B cell (primary cell): ENCODE measurements at regions not wholly inside any gene's neighbourhood (a gene's known extent, or its start where the extent isn't known, plus 50 kb on each side); places are given as distances from the start of the nearest gene placed in this dataset.

Source experiments
- ATAC-seq: fragments of 200-7000 bp; cut with Tn5 transposase; one replicate; pipeline ENCODE4 v1.10.0; 2021; ENCODE audit warnings: low read depth, mild to moderate bottlenecking, moderate number of reproducible peaks, moderate library complexity
- CTCF ChIA-PET: fragments of 350-600 bp; sonication (Branson Sonifier 250); formaldehyde crosslinking; loops from one replicate; lab custom pipeline; 2021; ENCODE audit warnings: antibody characterized with exemption, inconsistent platforms; lab: Charles Lee
- POLR2A ChIA-PET: fragments of 350-600 bp; sonication (Branson Sonifier 250); formaldehyde crosslinking; loops from one replicate; lab custom pipeline; 2021; ENCODE audit warnings: antibody characterized with exemption; lab: Charles Lee
- DNase-seq: peaks from one replicate; pipeline ENCODE4 v3.0.0; 2013
- H2AFZ ChIP-seq: 2 replicates; pipeline ENCODE4 v1.6.1; 2012; ENCODE audit warnings: mild to moderate bottlenecking, low read depth, low read length; ENCODE audit not compliant: insufficient read depth, poor library complexity, severe bottlenecking
- H3K27ac ChIP-seq, 2 donors: 1 replicate in 1 of 2; 2 replicates in 1 of 2; pipeline ENCODE4 v1.5.1; 2012 to 2013; ENCODE audit warnings: low read length in 2 of 2, mild to moderate bottlenecking in 2 of 2, moderate library complexity in 1 of 2
- H3K27me3 ChIP-seq, 4 experiments: fragments of 200-600 bp in 1 of 4; sonication (generic) in 1 of 4; replicated peaks in 1 of 4; 1 replicate in 2 of 4; 2 replicates in 2 of 4; pipeline versions ENCODE4 v1.6.1 to v1.7.0; 2013 to 2016; ENCODE audit warnings: low read length in 3 of 4, mild to moderate bottlenecking in 2 of 4, mixed read lengths in 1 of 4, moderate library complexity in 1 of 4; ENCODE audit not compliant: insufficient read depth in 4 of 4, control insufficient read depth in 3 of 4; ENCODE audit errors: control extremely low read depth in 1 of 4
- H3K36me3 ChIP-seq, 2 experiments: replicated peaks in 1 of 2; 1 replicate in 1 of 2; 2 replicates in 1 of 2; pipeline versions ENCODE4 v1.6.1 to v1.7.1; 2013; ENCODE audit warnings: low read length in 1 of 2; ENCODE audit not compliant: insufficient read depth in 2 of 2, control insufficient read depth in 1 of 2; ENCODE audit errors: control extremely low read depth in 1 of 2, extremely low read depth in 1 of 2
- H3K4me1 ChIP-seq, 2 donors: fragments of 200-600 bp in 1 of 2; sonication (generic) in 1 of 2; 1 replicate in 1 of 2; 2 replicates in 1 of 2; pipeline versions ENCODE4 v1.5.1 to v1.6.1; 2013 to 2017; ENCODE audit warnings: low read length in 2 of 2; ENCODE audit not compliant: control insufficient read depth in 2 of 2, insufficient read depth in 2 of 2
- H3K4me2 ChIP-seq: replicated peaks from 2 replicates; pipeline ENCODE3; 2012; ENCODE audit warnings: mild to moderate bottlenecking, low read depth, low read length; ENCODE audit not compliant: poor library complexity, severe bottlenecking
- H3K4me3 ChIP-seq, 5 experiments: fragments of 200-600 bp in 1 of 5; sonication (generic) in 1 of 5; 1 replicate in 3 of 5; 2 replicates in 2 of 5; pipeline versions ENCODE4 v1.5.1 to v1.7.0; 2011 to 2016; ENCODE audit warnings: low read length in 4 of 5, mild to moderate bottlenecking in 4 of 5, low read depth in 2 of 5, control low read depth in 1 of 5, moderate library complexity in 1 of 5; ENCODE audit not compliant: insufficient read depth in 1 of 5; ENCODE audit errors: control extremely low read depth in 1 of 5, extremely low read depth in 1 of 5
- H3K79me2 ChIP-seq: fragments of 200-600 bp; sonication (generic); one replicate; pipeline ENCODE4 v1.6.0; 2016; ENCODE audit warnings: low read length; ENCODE audit not compliant: control insufficient read depth, insufficient read depth
- H3K9ac ChIP-seq: fragments of 200-600 bp; sonication (generic); 2 replicates; pipeline ENCODE4 v1.6.1; 2017; ENCODE audit warnings: mild to moderate bottlenecking, low read length, moderate library complexity
- H3K9me3 ChIP-seq, 3 donors: one replicate each; pipeline versions ENCODE4 v1.6.1 to v1.7.1; 2013; ENCODE audit warnings: low read length in 2 of 3; ENCODE audit not compliant: control insufficient read depth in 2 of 3, insufficient read depth in 1 of 3; ENCODE audit errors: control extremely low read depth in 1 of 3
- H4K20me1 ChIP-seq: 2 replicates; pipeline ENCODE4 v1.6.0; 2012; ENCODE audit warnings: mild to moderate bottlenecking, low read length; ENCODE audit not compliant: insufficient read depth, control insufficient read depth, poor library complexity, severe bottlenecking
- H3K27ac Mint-ChIP-seq: one replicate; pipeline ENCODE4 v1.8.0; 2021; ENCODE audit warnings: mixed read lengths
- H3K27me3 Mint-ChIP-seq: one replicate; pipeline ENCODE4 v1.8.0; 2021; ENCODE audit warnings: mixed read lengths
- H3K4me1 Mint-ChIP-seq: one replicate; pipeline ENCODE4 v1.8.0; 2021; ENCODE audit warnings: mixed read lengths
- H3K4me3 Mint-ChIP-seq: one replicate; pipeline ENCODE4 v1.8.0; 2021; ENCODE audit warnings: mixed read lengths
- H3K9me3 Mint-ChIP-seq: one replicate; pipeline ENCODE4 v1.8.0; 2022; ENCODE audit warnings: mixed read lengths; ENCODE audit not compliant: insufficient read depth
- EZH2 ChIP-seq: IDR thresholded peaks from 2 replicates; pipeline ENCODE4 v1.6.1; 2012; ENCODE audit warnings: borderline replicate concordance, low read depth, mild to moderate bottlenecking, moderate library complexity, low read length; ENCODE audit not compliant: insufficient read depth, poor library complexity, severe bottlenecking
- WGBS: methylation state at CpG from one replicate; pipeline ENCODE4 v1.1.5; 2013; ENCODE audit warnings: missing lambda C conversion rate; ENCODE audit not compliant: insufficient coverage; 5-methylcytosine and 5-hydroxymethylcytosine counted together
- intact Hi-C: fragments of 100-400 bp; cut with micrococcal nuclease; formaldehyde crosslinking; loops from one replicate; pipeline ENCODE4 v1.10.0; 2022
- TF ChIP-seq, protein P1 (sequence below): fragments of 200-600 bp; IDR thresholded peaks from one replicate; pipeline ENCODE4 v1.8.0; 2022; ENCODE audit warnings: antibody characterized with exemption, mild to moderate bottlenecking

DNA sequence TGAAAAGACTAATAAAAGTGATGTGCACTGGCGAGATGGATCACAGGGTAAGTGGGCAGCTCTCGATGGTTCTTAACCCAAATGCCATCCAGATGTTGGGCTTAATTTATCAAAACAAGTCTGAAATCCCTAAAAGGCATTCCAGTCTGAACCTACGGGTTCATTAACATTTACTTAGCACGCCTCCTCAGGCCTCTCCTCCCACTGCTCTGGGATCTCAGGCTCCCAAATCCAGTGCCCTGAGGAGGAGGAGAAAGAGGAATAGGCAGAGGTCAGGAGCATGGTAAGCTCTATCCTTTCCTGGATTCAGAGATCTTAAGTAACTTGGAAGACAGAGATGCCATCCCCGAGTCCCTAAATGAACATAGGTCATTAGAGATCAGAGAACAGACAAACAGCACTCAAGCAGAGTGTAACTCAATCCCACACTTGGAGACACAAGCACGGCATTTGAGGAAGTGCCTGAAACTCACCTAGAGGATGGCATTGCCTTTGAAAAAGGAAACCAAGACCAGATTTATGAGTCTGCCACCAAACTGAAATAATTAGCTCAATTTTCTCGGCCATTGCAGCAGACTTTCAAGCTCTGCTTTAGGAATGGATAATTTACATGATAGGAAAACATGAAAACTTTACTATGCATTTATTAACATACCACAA lies 140.9 kb downstream of the CXCL12 start:
- Histone ChIP-seq H3K4me1 (no peaks in the 10 kb centered on the region), H3K4me3 (no peak overlapping the region), H3K4me2 (no peak overlapping the region), H3K27me3 (no peaks in the 10 kb centered on the region), H3K79me2 (no peaks in the 10 kb centered on the region), H4K20me1 (no peaks in the 10 kb centered on the region), H2AFZ (no peak overlapping the region), H3K36me3 (no peaks in the 10 kb centered on the region), H3K9ac (no peak overlapping the region), H3K9me3 (peaks cover 0 to 10% (median 0%) of the 10 kb centered on the region in 3 donors), H3K27ac (no peak overlapping the region)
- no peak for DNase-seq
- 55% methylated on average over 4 of the region's 7 CpGs for WGBS
- Mint-ChIP-seq H3K4me3 (no peak overlapping the region), H3K27me3 (no peaks in the 10 kb centered on the region), H3K9me3 (peaks cover 2% of the 10 kb centered on the region), H3K27ac (no peak overlapping the region), H3K4me1 (no peaks in the 10 kb centered on the region)
- CTCF ChIA-PET: no interaction called here
- ATAC-seq: no peak
- POLR2A ChIA-PET: no interaction called here
- TF ChIP-seq, protein P1, sequence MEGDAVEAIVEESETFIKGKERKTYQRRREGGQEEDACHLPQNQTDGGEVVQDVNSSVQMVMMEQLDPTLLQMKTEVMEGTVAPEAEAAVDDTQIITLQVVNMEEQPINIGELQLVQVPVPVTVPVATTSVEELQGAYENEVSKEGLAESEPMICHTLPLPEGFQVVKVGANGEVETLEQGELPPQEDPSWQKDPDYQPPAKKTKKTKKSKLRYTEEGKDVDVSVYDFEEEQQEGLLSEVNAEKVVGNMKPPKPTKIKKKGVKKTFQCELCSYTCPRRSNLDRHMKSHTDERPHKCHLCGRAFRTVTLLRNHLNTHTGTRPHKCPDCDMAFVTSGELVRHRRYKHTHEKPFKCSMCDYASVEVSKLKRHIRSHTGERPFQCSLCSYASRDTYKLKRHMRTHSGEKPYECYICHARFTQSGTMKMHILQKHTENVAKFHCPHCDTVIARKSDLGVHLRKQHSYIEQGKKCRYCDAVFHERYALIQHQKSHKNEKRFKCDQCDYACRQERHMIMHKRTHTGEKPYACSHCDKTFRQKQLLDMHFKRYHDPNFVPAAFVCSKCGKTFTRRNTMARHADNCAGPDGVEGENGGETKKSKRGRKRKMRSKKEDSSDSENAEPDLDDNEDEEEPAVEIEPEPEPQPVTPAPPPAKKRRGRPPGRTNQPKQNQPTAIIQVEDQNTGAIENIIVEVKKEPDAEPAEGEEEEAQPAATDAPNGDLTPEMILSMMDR: no peak
- TF ChIP-seq EZH2: no peak
- intact Hi-C loops: no loop called here

DNA sequence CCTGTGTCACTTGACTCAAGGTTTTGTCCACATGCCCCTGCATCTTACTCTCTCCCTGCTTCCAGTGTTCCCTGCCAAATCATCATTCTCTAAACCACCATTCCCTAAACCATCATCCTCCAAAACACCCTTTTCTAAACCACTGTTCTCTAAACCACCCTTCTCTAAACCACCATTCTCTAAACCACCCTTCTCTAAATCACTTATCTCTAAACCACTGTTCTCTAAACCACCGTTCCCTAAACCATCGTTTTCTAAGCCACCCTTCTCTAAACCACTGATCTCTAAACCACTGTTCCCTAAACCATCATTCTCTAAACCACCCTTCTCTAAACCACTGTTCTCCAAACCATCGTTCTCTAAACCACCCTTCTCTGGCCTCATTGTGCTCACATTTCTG lies 142.1 kb downstream of the CXCL12 start:
- DNase-seq (no peak), ATAC-seq (no peak)
- H3K9me3 Mint-ChIP-seq: peaks cover 2% of the 10 kb centered on the region
- H2AFZ ChIP-seq: no peak overlapping the region
- H3K4me3 Mint-ChIP-seq: no peak overlapping the region
- intact Hi-C loops: no loop called here
- POLR2A ChIA-PET: no interaction called here
- H3K27ac ChIP-seq: no peak overlapping the region
- no peaks in the 10 kb centered on the region for H3K27me3 ChIP-seq
- CTCF ChIA-PET: no interaction called here
- no peaks in the 10 kb centered on the region for H3K36me3 ChIP-seq
- H3K79me2 ChIP-seq: no peaks in the 10 kb centered on the region
- H3K27me3 Mint-ChIP-seq: no peaks in the 10 kb centered on the region
- H3K4me1 Mint-ChIP-seq: no peaks in the 10 kb centered on the region
- H3K4me1 ChIP-seq: no peaks in the 10 kb centered on the region
- no peaks in the 10 kb centered on the region for H4K20me1 ChIP-seq
- no peak overlapping the region for H3K27ac Mint-ChIP-seq
- H3K9me3 ChIP-seq: peaks cover 0 to 14% (median 0%) of the 10 kb centered on the region in 3 donors
- no peak overlapping the region for H3K9ac ChIP-seq
- TF ChIP-seq EZH2: no peak
- 44% methylated on average over 3 of the region's 3 CpGs for WGBS
- no peak overlapping the region for H3K4me3 ChIP-seq
- H3K4me2 ChIP-seq: no peak overlapping the region
